ENCODE measurements at regions not wholly inside any gene's neighbourhood (a gene's known extent, or its start where the extent isn't known, plus 50 kb on each side); places are given as distances from the start of the nearest gene placed in this dataset.

- DNase-seq (ENCODE audit: low spot score), result no peak
- no peaks in the 10 kb centered on the region for H3K4me1 Mint-ChIP-seq (ENCODE audit: low read depth)
- no peaks in the 10 kb centered on the region for H3K27me3 Mint-ChIP-seq (ENCODE audit: low read depth)
- no peaks in the 10 kb centered on the region for H3K36me3 Mint-ChIP-seq (ENCODE audit: low read depth)
- no peak overlapping the region for H3K27ac Mint-ChIP-seq
- intact Hi-C loops (cut with micrococcal nuclease), result no loop called here
- H3K4me3 Mint-ChIP-seq (ENCODE audit: low read depth), result no peak overlapping the region
- H3K9me3 Mint-ChIP-seq, result no peaks in the 10 kb centered on the region
Measured at GRCh38 chr20:60754856-60755255, 497.2 kb upstream of the CDH4 start.

GRCh38 chr20:60759651-60760050 is 492.4 kb upstream of the CDH4 start:
- no peaks in the 10 kb centered on the region for H3K4me1 Mint-ChIP-seq (ENCODE audit: low read depth)
- H3K36me3 Mint-ChIP-seq (ENCODE audit: low read depth), result no peaks in the 10 kb centered on the region
- no peak for DNase-seq (ENCODE audit: low spot score)
- intact Hi-C loops (cut with micrococcal nuclease), result no loop called here
- H3K27me3 Mint-ChIP-seq (ENCODE audit: low read depth), result no peaks in the 10 kb centered on the region
- H3K4me3 Mint-ChIP-seq (ENCODE audit: low read depth), result no peak overlapping the region
- H3K9me3 Mint-ChIP-seq, result no peaks in the 10 kb centered on the region
- no peak overlapping the region for H3K27ac Mint-ChIP-seq

- H3K27ac Mint-ChIP-seq, result no peak overlapping the region
- intact Hi-C loops (cut with micrococcal nuclease), result no loop called here
- DNase-seq (ENCODE audit: low spot score), result no peak
- no peaks in the 10 kb centered on the region for H3K4me1 Mint-ChIP-seq (ENCODE audit: low read depth)
- no peak overlapping the region for H3K4me3 Mint-ChIP-seq (ENCODE audit: low read depth)
- H3K27me3 Mint-ChIP-seq (ENCODE audit: low read depth), result no peaks in the 10 kb centered on the region
- no peaks in the 10 kb centered on the region for H3K9me3 Mint-ChIP-seq
- no peaks in the 10 kb centered on the region for H3K36me3 Mint-ChIP-seq (ENCODE audit: low read depth)
Measured at GRCh38 chr20:60760256-60761000, 491.6 kb upstream of the CDH4 start.

DNA sequence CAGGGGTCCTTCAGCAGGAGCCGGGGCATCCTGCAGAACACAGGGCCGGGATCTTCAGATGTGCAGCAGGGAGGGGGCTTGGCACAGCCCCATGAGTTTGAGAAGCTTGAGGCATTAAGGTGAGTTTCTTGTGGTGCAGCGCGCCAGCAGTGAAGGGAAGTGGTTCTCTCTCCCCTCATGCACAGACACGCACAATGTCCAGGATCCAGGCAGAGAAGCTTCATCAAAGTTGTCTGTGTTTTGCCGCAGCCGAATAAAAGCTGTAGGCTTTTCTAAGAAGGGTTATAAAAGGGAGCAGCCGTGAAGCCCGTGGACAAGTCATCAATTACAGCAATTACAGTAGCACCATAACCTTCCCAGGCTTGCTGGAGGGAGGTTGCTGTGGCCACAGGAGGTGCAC is 491.0 kb upstream of the CDH4 start:
- Mint-ChIP-seq H3K27me3 (ENCODE audit: low read depth) (no peaks in the 10 kb centered on the region), H3K4me1 (ENCODE audit: low read depth) (no peaks in the 10 kb centered on the region), H3K36me3 (ENCODE audit: low read depth) (no peaks in the 10 kb centered on the region), H3K27ac (no peak overlapping the region), H3K9me3 (no peaks in the 10 kb centered on the region), H3K4me3 (ENCODE audit: low read depth) (no peak overlapping the region)
- intact Hi-C loops (cut with micrococcal nuclease), result no loop called here
- DNase-seq (ENCODE audit: low spot score), result no peak

- intact Hi-C loops (cut with micrococcal nuclease), result no loop called here
- no peaks in the 10 kb centered on the region for H3K4me1 Mint-ChIP-seq (ENCODE audit: low read depth)
- no peak overlapping the region for H3K4me3 Mint-ChIP-seq (ENCODE audit: low read depth)
- no peaks in the 10 kb centered on the region for H3K27me3 Mint-ChIP-seq (ENCODE audit: low read depth)
- H3K9me3 Mint-ChIP-seq, result no peaks in the 10 kb centered on the region
- DNase-seq (ENCODE audit: low spot score), result no peak
- H3K36me3 Mint-ChIP-seq (ENCODE audit: low read depth), result no peaks in the 10 kb centered on the region
- no peak overlapping the region for H3K27ac Mint-ChIP-seq
Measured at GRCh38 chr20:60762386-60762785, 489.7 kb upstream of the CDH4 start.

DNA sequence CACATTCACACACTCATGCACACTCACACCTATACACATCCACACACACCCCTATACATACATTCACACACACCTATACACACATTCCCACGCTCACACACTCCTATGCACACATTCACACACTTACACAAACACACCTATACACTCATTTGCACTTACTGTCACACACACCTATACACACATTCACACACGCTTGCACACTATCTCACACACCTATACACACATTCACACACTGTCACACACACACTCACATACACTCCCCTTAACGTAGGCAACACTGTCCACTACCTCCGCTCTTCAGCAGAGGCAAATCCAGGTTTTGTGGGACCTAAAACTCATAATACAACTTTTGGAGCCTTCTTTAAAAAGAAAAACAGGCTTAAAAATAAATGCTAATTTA is 487.7 kb upstream of the CDH4 start:
- H3K9me3 Mint-ChIP-seq, result no peaks in the 10 kb centered on the region
- no peak overlapping the region for H3K4me3 Mint-ChIP-seq (ENCODE audit: low read depth)
- no peak for DNase-seq (ENCODE audit: low spot score)
- no peaks in the 10 kb centered on the region for H3K4me1 Mint-ChIP-seq (ENCODE audit: low read depth)
- H3K36me3 Mint-ChIP-seq (ENCODE audit: low read depth), result no peaks in the 10 kb centered on the region
- H3K27me3 Mint-ChIP-seq (ENCODE audit: low read depth), result no peaks in the 10 kb centered on the region
- intact Hi-C loops (cut with micrococcal nuclease), result no loop called here
- no peak overlapping the region for H3K27ac Mint-ChIP-seq

- intact Hi-C loops (cut with micrococcal nuclease), result no loop called here
- Mint-ChIP-seq H3K4me3 (ENCODE audit: low read depth) (no peak overlapping the region), H3K27ac (no peak overlapping the region), H3K27me3 (ENCODE audit: low read depth) (no peaks in the 10 kb centered on the region), H3K9me3 (no peaks in the 10 kb centered on the region), H3K36me3 (ENCODE audit: low read depth) (no peaks in the 10 kb centered on the region), H3K4me1 (ENCODE audit: low read depth) (no peaks in the 10 kb centered on the region)
- DNase-seq (ENCODE audit: low spot score), result no peak
Measured at GRCh38 chr20:60764771-60765170, 487.3 kb upstream of the CDH4 start.

DNA sequence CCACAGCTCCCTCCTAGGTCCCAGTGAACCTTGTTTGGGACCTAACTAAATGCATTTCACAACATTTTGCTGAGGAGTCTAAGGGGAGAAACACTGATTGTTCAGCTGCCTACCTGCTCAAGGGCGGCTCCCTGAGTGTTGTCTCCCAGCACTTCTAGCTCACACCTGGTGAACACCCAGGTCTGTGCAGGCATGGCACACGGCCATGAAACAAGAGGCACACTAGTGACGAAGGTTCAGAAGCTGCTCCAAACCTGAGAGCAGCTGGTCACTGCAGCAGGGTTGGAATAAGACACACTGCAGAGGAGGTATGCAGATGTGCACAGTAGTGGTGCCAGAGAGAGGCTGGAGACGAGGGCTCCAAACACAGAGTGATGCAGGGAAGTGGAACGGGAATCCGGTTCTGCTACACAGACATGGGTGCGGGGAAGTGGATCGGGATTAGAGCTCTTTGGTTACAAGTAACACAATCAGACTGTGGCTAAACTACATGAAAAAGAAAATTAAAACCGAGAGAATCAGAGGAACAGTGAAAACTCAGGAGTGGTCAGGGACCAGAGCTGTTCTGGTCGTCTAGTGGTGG is 486.1 kb upstream of the CDH4 start:
- H3K4me1 Mint-ChIP-seq (ENCODE audit: low read depth), result no peaks in the 10 kb centered on the region
- H3K36me3 Mint-ChIP-seq (ENCODE audit: low read depth), result no peaks in the 10 kb centered on the region

GRCh38 chr20:60768216-60768615 is 483.8 kb upstream of the CDH4 start:
- no peaks in the 10 kb centered on the region for H3K9me3 Mint-ChIP-seq
- H3K36me3 Mint-ChIP-seq (ENCODE audit: low read depth), result no peaks in the 10 kb centered on the region
- no peak overlapping the region for H3K4me3 Mint-ChIP-seq (ENCODE audit: low read depth)
- no peaks in the 10 kb centered on the region for H3K4me1 Mint-ChIP-seq (ENCODE audit: low read depth)
- no peak overlapping the region for H3K27ac Mint-ChIP-seq
- intact Hi-C loops (cut with micrococcal nuclease), result no loop called here
- no peak for DNase-seq (ENCODE audit: low spot score)
- H3K27me3 Mint-ChIP-seq (ENCODE audit: low read depth), result no peaks in the 10 kb centered on the region

More for the DNA sequence above, 486.1 kb upstream of the CDH4 start:
- H3K4me3 Mint-ChIP-seq (ENCODE audit: low read depth), result no peak overlapping the region
- no peaks in the 10 kb centered on the region for H3K27me3 Mint-ChIP-seq (ENCODE audit: low read depth)
- no peak overlapping the region for H3K27ac Mint-ChIP-seq
- intact Hi-C loops (cut with micrococcal nuclease), result no loop called here
- no peaks in the 10 kb centered on the region for H3K9me3 Mint-ChIP-seq
- DNase-seq (ENCODE audit: low spot score), result no peak

GRCh38 chr20:60780388-60781025 is 471.6 kb upstream of the CDH4 start:
- Mint-ChIP-seq H3K9me3 (no peaks in the 10 kb centered on the region), H3K27me3 (ENCODE audit: low read depth) (no peaks in the 10 kb centered on the region), H3K4me3 (ENCODE audit: low read depth) (no peak overlapping the region), H3K36me3 (ENCODE audit: low read depth) (no peaks in the 10 kb centered on the region), H3K4me1 (ENCODE audit: low read depth) (no peaks in the 10 kb centered on the region), H3K27ac (no peak overlapping the region)
- intact Hi-C loops (cut with micrococcal nuclease), result no loop called here
- no peak for DNase-seq (ENCODE audit: low spot score)

- intact Hi-C loops (cut with micrococcal nuclease), result no loop called here
- Mint-ChIP-seq H3K9me3 (no peaks in the 10 kb centered on the region), H3K4me1 (ENCODE audit: low read depth) (no peaks in the 10 kb centered on the region), H3K4me3 (ENCODE audit: low read depth) (no peak overlapping the region), H3K27ac (no peak overlapping the region), H3K27me3 (ENCODE audit: low read depth) (no peaks in the 10 kb centered on the region), H3K36me3 (ENCODE audit: low read depth) (no peaks in the 10 kb centered on the region)
- DNase-seq (ENCODE audit: low spot score), result no peak
Measured at GRCh38 chr20:60782959-60783625, 469.0 kb upstream of the CDH4 start.

DNA sequence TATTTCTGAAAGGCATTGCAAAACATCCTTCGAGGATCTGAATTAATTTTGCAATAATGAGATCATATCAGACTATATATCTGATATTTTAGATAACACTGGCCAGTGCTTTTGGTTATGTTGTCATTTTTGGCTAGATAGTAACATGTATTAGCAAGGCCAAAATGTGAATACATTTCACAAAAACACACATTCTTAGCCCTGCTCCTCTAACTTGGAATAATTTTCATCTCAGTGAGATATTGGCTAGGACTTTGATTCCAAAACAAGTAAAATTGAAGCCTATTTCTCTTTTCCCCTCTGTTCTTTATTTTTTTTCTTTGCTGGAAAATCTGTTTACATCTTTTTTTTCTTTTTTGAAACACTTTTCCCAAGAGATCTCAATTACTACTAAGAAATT is 466.8 kb upstream of the CDH4 start:
- H3K27me3 Mint-ChIP-seq (ENCODE audit: low read depth), result no peaks in the 10 kb centered on the region
- H3K36me3 Mint-ChIP-seq (ENCODE audit: low read depth), result no peaks in the 10 kb centered on the region
- H3K4me1 Mint-ChIP-seq (ENCODE audit: low read depth), result no peaks in the 10 kb centered on the region
- H3K9me3 Mint-ChIP-seq, result no peaks in the 10 kb centered on the region
- DNase-seq (ENCODE audit: low spot score), result no peak
- no peak overlapping the region for H3K4me3 Mint-ChIP-seq (ENCODE audit: low read depth)
- H3K27ac Mint-ChIP-seq, result no peak overlapping the region
- intact Hi-C loops (cut with micrococcal nuclease), result no loop called here

GRCh38 chr20:60785785-60786184 is 466.3 kb upstream of the CDH4 start:
- Mint-ChIP-seq H3K27me3 (ENCODE audit: low read depth) (no peaks in the 10 kb centered on the region), H3K4me1 (ENCODE audit: low read depth) (no peaks in the 10 kb centered on the region), H3K36me3 (ENCODE audit: low read depth) (no peaks in the 10 kb centered on the region), H3K27ac (no peak overlapping the region), H3K9me3 (no peaks in the 10 kb centered on the region), H3K4me3 (ENCODE audit: low read depth) (no peak overlapping the region)
- DNase-seq (ENCODE audit: low spot score), result no peak
- intact Hi-C loops (cut with micrococcal nuclease), result no loop called here
